ENCODE measurements at regions not wholly inside any gene's neighbourhood (a gene's known extent, or its start where the extent isn't known, plus 50 kb on each side); places are given as distances from the start of the nearest gene placed in this dataset.
"Not testable (repeated sequence)": the region's sequence is repeated elsewhere in the genome, so short reads cannot be mapped to it uniquely, and the experiment has no call there.

DNA sequence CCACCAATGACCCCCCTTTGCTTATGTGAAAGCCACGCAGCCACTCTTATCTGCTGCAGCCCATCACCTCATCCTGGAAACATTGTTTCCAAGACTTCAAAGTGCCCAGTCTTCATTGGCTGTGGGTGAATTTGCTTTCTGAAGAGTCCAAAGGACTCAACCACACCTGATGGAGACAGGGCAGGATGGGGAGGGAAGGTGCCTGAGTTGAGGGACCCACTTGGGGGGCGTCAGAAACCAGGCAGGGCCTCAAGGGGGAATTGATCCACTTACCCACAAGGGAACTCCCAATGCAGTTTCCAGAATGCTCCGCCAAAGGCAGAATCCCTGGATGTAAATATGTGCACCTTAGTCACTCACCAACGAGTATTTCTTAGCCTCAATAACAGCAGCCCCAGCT lies 147.9 kb upstream of the ATP2B2 start:
- POLR2A ChIA-PET = no interaction called here
- Histone ChIP-seq H3K9me3 (ENCODE audit: low read length) (no peaks in the 10 kb centered on the region), H3K4me2 (ENCODE audit: low read length) (no peak overlapping the region), H4K20me1 (ENCODE audit: insufficient read depth, low read length) (no peaks in the 10 kb centered on the region), H3K9me2 (ENCODE audit: insufficient read depth, low read length) (no peaks in the 10 kb centered on the region), H3K27ac (ENCODE audit: low read depth, low read length, poor library complexity, severe bottlenecking) (no peak overlapping the region), H3K4me3 (ENCODE audit: low read depth, low read length, poor library complexity, severe bottlenecking) (no peak overlapping the region), H3K4me1 (ENCODE audit: insufficient read depth, low read length, poor library complexity, severe bottlenecking) (no peaks in the 10 kb centered on the region), H3K36me3 (ENCODE audit: insufficient read depth, low read length) (no peaks in the 10 kb centered on the region), H3K79me2 (ENCODE audit: insufficient read depth, low read depth, low read length) (no peaks in the 10 kb centered on the region), H2AFZ (ENCODE audit: low read length) (no peak overlapping the region)
- CTCF ChIA-PET (ENCODE audit: unreplicated experiment) = no interaction called here
- intact Hi-C loops (cut with micrococcal nuclease; ENCODE audit: unreplicated experiment) = no loop called here
- BruUV-seq (replicated peaks) = no TSS peak
- TF ChIP-seq, protein P1, sequence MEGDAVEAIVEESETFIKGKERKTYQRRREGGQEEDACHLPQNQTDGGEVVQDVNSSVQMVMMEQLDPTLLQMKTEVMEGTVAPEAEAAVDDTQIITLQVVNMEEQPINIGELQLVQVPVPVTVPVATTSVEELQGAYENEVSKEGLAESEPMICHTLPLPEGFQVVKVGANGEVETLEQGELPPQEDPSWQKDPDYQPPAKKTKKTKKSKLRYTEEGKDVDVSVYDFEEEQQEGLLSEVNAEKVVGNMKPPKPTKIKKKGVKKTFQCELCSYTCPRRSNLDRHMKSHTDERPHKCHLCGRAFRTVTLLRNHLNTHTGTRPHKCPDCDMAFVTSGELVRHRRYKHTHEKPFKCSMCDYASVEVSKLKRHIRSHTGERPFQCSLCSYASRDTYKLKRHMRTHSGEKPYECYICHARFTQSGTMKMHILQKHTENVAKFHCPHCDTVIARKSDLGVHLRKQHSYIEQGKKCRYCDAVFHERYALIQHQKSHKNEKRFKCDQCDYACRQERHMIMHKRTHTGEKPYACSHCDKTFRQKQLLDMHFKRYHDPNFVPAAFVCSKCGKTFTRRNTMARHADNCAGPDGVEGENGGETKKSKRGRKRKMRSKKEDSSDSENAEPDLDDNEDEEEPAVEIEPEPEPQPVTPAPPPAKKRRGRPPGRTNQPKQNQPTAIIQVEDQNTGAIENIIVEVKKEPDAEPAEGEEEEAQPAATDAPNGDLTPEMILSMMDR (conservative IDR thresholded peaks at IDR 0.05; ENCODE audit: low read length) = no peak
- TF ChIP-seq EZH2phosphoT487 (IDR thresholded peaks at IDR 0.05; ENCODE audit: borderline replicate concordance, low read depth, low read length) = no peak
- no peak for DNase-seq (ENCODE audit: low spot score)

- H3K4me3 ChIP-seq (ENCODE audit: low read depth, low read length, poor library complexity, severe bottlenecking) = no peak overlapping the region
- H3K36me3 ChIP-seq (ENCODE audit: insufficient read depth, low read length) = no peaks in the 10 kb centered on the region
- TF ChIP-seq, protein P1 (conservative IDR thresholded peaks at IDR 0.05; ENCODE audit: low read length) = no peak
- no peak for TF ChIP-seq EZH2phosphoT487 (IDR thresholded peaks at IDR 0.05; ENCODE audit: borderline replicate concordance, low read depth, low read length)
- ChIA-PET CTCF (ENCODE audit: unreplicated experiment) (no interaction called here), POLR2A (no interaction called here)
- no peaks in the 10 kb centered on the region for H4K20me1 ChIP-seq (ENCODE audit: insufficient read depth, low read length)
- no TSS peak for BruUV-seq (replicated peaks)
- H2AFZ ChIP-seq (ENCODE audit: low read length) = no peak overlapping the region
- no peak overlapping the region for H3K4me2 ChIP-seq (ENCODE audit: low read length)
- intact Hi-C loops (cut with micrococcal nuclease; ENCODE audit: unreplicated experiment) = no loop called here
- H3K9me3 ChIP-seq (ENCODE audit: low read length) = no peaks in the 10 kb centered on the region
- no peaks in the 10 kb centered on the region for H3K9me2 ChIP-seq (ENCODE audit: insufficient read depth, low read length)
- no peaks in the 10 kb centered on the region for H3K79me2 ChIP-seq (ENCODE audit: insufficient read depth, low read depth, low read length)
- H3K4me1 ChIP-seq (ENCODE audit: insufficient read depth, low read length, poor library complexity, severe bottlenecking) = no peaks in the 10 kb centered on the region
- no peak for DNase-seq (ENCODE audit: low spot score)
- no peak overlapping the region for H3K27ac ChIP-seq (ENCODE audit: low read depth, low read length, poor library complexity, severe bottlenecking)
Measured at GRCh38 chr3:10653866-10654611, 148.7 kb upstream of the ATP2B2 start.

GRCh38 chr3:10655105-10655504 lies 149.7 kb upstream of the ATP2B2 start:
- Histone ChIP-seq H3K9me3 (ENCODE audit: low read length) (no peaks in the 10 kb centered on the region), H2AFZ (ENCODE audit: low read length) (no peak overlapping the region), H3K27ac (ENCODE audit: low read depth, low read length, poor library complexity, severe bottlenecking) (no peak overlapping the region), H3K9me2 (ENCODE audit: insufficient read depth, low read length) (no peaks in the 10 kb centered on the region), H3K36me3 (ENCODE audit: insufficient read depth, low read length) (no peaks in the 10 kb centered on the region), H4K20me1 (ENCODE audit: insufficient read depth, low read length) (no peaks in the 10 kb centered on the region), H3K4me2 (ENCODE audit: low read length) (no peak overlapping the region), H3K79me2 (ENCODE audit: insufficient read depth, low read depth, low read length) (no peaks in the 10 kb centered on the region), H3K4me3 (ENCODE audit: low read depth, low read length, poor library complexity, severe bottlenecking) (no peak overlapping the region), H3K4me1 (ENCODE audit: insufficient read depth, low read length, poor library complexity, severe bottlenecking) (no peaks in the 10 kb centered on the region)
- BruUV-seq (replicated peaks) = no TSS peak
- DNase-seq (ENCODE audit: low spot score) = no peak
- intact Hi-C loops (cut with micrococcal nuclease; ENCODE audit: unreplicated experiment) = no loop called here
- ChIA-PET CTCF (ENCODE audit: unreplicated experiment) (no interaction called here), POLR2A (interaction anchor here (0.5 kb wide), 1 partner anchor 31 kb away, joined by 3 read pairs; no protein-coding TSS in a partner anchor)
- TF ChIP-seq, protein P1 (conservative IDR thresholded peaks at IDR 0.05; ENCODE audit: low read length) = no peak
- TF ChIP-seq EZH2phosphoT487 (IDR thresholded peaks at IDR 0.05; ENCODE audit: borderline replicate concordance, low read depth, low read length) = no peak

DNA sequence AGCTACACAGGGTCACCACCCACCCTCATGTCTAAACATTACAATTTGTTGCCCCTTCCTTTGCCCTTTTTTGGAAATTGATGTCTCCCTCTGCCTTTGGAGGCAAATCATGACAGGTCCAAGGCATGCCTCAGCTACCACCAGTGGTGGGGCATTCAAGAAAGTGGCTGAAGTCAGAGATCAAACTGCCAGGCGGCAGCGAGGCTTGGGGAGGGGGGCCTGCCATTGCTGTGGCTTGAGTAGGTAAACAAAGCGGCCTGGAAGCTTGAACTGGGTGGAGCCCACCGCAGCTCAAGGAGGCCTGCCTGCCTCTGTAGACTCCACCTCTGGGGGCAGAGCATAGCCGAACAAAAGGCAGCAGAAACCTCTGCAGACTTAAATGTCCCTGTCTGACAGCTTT lies 152.0 kb upstream of the ATP2B2 start:
- POLR2A ChIA-PET; BruUV-seq (replicated peaks): not testable (repeated sequence)

More for the DNA sequence above, 152.0 kb upstream of the ATP2B2 start:
- DNase-seq (ENCODE audit: low spot score); H3K4me1 ChIP-seq (ENCODE audit: insufficient read depth, low read length, poor library complexity, severe bottlenecking); H3K9me2 ChIP-seq (ENCODE audit: insufficient read depth, low read length); CTCF ChIA-PET (ENCODE audit: unreplicated experiment); H3K4me2 ChIP-seq (ENCODE audit: low read length); H4K20me1 ChIP-seq (ENCODE audit: insufficient read depth, low read length); H3K9me3 ChIP-seq (ENCODE audit: low read length); H3K27ac ChIP-seq (ENCODE audit: low read depth, low read length, poor library complexity, severe bottlenecking); H3K36me3 ChIP-seq (ENCODE audit: insufficient read depth, low read length); intact Hi-C loops (cut with micrococcal nuclease; ENCODE audit: unreplicated experiment); H2AFZ ChIP-seq (ENCODE audit: low read length); H3K4me3 ChIP-seq (ENCODE audit: low read depth, low read length, poor library complexity, severe bottlenecking); H3K79me2 ChIP-seq (ENCODE audit: insufficient read depth, low read depth, low read length): not testable (repeated sequence)

Data from OCI-LY7 (cell line).